ENCODE measurements at regions not wholly inside any gene's neighbourhood (a gene's known extent, or its start where the extent isn't known, plus 50 kb on each side); places are given as distances from the start of the nearest gene placed in this dataset.
A peak's percentile ranks its signal among the peaks of the same experiment; 100 is the strongest.
"Not testable (repeated sequence)": the region's sequence is repeated elsewhere in the genome, so short reads cannot be mapped to it uniquely, and the experiment has no call there.

GRCh38 chr10:70977625-70978024 lies 89.3 kb upstream of the PCBD1 start:
- Histone ChIP-seq H3K4me3 (no peak overlapping the region), H3K27ac (no peak overlapping the region), H3K4me1 (no peaks in the 10 kb centered on the region), H3K27me3 (no peaks in the 10 kb centered on the region), H3K9me3 (replicated peaks) (no peaks in the 10 kb centered on the region), H3K36me3 (no peaks in the 10 kb centered on the region)
- DNase-seq = no peak

- H3K9me3 ChIP-seq (replicated peaks) = no peaks in the 10 kb centered on the region
- no peak for DNase-seq
- no peak overlapping the region for H3K4me3 ChIP-seq
- H3K36me3 ChIP-seq = no peaks in the 10 kb centered on the region
- no peaks in the 10 kb centered on the region for H3K27me3 ChIP-seq
- no peak overlapping the region for H3K27ac ChIP-seq
- no peaks in the 10 kb centered on the region for H3K4me1 ChIP-seq
Measured at GRCh38 chr10:70978181-70978580, 89.8 kb upstream of the PCBD1 start.

GRCh38 chr10:70978816-70979480 lies 90.6 kb upstream of the PCBD1 start:
- no peaks in the 10 kb centered on the region for H3K36me3 ChIP-seq
- DNase-seq = no peak
- H3K4me3 ChIP-seq = no peak overlapping the region
- H3K27me3 ChIP-seq = no peaks in the 10 kb centered on the region
- H3K4me1 ChIP-seq = no peaks in the 10 kb centered on the region
- H3K27ac ChIP-seq = no peak overlapping the region
- H3K9me3 ChIP-seq (replicated peaks) = no peaks in the 10 kb centered on the region

DNA sequence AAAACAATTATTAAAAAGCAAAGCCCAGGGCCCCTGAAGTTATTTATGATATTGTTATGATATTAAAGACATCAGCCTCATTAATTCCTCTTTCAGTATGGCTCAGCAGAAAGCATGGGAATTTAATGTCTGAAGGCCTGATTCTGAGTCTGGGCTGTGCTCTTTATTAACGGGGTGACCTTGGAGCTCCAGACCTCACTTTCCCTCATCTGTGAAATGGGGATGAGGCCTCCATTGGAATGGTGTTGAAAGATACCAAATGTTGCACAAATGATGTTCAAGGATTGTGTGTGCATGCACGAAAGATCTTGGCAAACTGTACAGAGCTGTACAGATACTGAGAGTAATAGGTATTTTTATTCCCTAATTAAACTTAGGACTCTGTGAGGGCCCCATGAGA lies 92.3 kb upstream of the PCBD1 start:
- Histone ChIP-seq H3K27me3 (no peaks in the 10 kb centered on the region), H3K9me3 (replicated peaks) (no peaks in the 10 kb centered on the region), H3K27ac (no peak overlapping the region), H3K4me1 (no peaks in the 10 kb centered on the region), H3K4me3 (no peak overlapping the region), H3K36me3 (no peaks in the 10 kb centered on the region)
- DNase-seq = no peak

DNA sequence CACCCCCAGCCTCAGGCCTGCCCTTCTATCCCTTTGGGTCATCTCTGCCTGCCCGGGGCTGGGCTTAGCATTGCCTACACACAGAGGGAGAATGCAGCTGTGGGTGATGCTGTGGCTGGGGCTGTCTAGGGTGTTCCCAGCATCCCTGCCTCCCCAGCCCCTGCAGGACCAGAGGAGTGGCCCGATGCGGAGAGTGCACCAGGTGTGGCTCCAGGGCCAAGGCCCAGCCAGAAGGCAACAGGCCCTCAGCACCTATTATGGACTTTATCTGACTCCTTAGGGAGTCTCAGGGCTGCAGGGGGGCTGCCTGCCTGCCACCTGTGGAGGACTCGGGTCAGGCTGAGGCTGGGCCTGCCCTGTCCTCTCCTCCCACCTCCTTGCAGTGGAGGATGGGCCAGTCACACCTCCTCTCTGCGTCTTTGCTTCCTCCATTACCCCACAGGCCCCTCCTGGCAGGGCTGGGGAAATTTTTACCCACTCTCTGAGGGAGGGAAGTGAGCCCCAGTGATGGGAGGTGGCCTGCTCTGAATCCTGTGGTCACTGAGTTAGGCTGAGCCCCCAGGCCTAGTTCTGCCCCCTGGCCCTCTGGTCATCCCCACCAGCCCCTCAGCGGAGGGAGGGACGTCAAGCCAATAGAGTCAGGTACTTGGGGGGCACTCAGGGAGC lies 92.9 kb upstream of the PCBD1 start:
- no peak overlapping the region for H3K4me3 ChIP-seq
- no peak overlapping the region for H3K27ac ChIP-seq
- H3K9me3 ChIP-seq (replicated peaks) = no peaks in the 10 kb centered on the region
- no peaks in the 10 kb centered on the region for H3K36me3 ChIP-seq
- no peaks in the 10 kb centered on the region for H3K4me1 ChIP-seq
- DNase-seq = no peak
- H3K27me3 ChIP-seq = no peaks in the 10 kb centered on the region

DNA sequence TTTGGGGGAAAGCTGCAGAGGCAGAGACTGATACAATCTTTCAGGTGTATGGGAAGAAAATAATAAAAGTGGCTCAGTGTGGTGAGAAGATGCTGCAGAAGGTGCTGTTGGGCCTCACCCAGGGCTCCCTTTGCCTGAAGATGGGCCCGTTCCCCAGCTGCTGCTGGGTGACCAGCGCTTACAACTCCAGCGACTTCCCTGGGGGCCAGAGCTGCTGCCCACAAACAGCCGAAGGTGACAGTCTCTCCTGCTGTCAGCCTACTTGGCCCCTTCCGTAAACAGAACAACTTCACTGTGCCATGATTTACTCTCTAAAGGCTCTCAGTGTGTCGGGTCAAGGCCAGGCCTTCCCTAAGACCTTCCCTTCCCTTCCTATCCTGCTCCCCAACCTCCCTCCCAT lies 93.6 kb upstream of the PCBD1 start:
- no peak for DNase-seq
- no peaks in the 10 kb centered on the region for H3K4me1 ChIP-seq
- H3K4me3 ChIP-seq = no peak overlapping the region
- no peaks in the 10 kb centered on the region for H3K27me3 ChIP-seq
- H3K36me3 ChIP-seq = no peaks in the 10 kb centered on the region
- H3K9me3 ChIP-seq (replicated peaks) = no peaks in the 10 kb centered on the region
- H3K27ac ChIP-seq = no peak overlapping the region

- DNase-seq = no peak
- no peaks in the 10 kb centered on the region for H3K9me3 ChIP-seq (replicated peaks)
- no peaks in the 10 kb centered on the region for H3K27me3 ChIP-seq
- H3K4me3 ChIP-seq = no peak overlapping the region
- no peak overlapping the region for H3K27ac ChIP-seq
- no peaks in the 10 kb centered on the region for H3K4me1 ChIP-seq
- H3K36me3 ChIP-seq = no peaks in the 10 kb centered on the region
Measured at GRCh38 chr10:70982443-70982842, 94.1 kb upstream of the PCBD1 start.

GRCh38 chr10:70984986-70985722 lies 96.8 kb upstream of the PCBD1 start:
- H3K27ac ChIP-seq = no peak overlapping the region
- no peak for DNase-seq

DNA sequence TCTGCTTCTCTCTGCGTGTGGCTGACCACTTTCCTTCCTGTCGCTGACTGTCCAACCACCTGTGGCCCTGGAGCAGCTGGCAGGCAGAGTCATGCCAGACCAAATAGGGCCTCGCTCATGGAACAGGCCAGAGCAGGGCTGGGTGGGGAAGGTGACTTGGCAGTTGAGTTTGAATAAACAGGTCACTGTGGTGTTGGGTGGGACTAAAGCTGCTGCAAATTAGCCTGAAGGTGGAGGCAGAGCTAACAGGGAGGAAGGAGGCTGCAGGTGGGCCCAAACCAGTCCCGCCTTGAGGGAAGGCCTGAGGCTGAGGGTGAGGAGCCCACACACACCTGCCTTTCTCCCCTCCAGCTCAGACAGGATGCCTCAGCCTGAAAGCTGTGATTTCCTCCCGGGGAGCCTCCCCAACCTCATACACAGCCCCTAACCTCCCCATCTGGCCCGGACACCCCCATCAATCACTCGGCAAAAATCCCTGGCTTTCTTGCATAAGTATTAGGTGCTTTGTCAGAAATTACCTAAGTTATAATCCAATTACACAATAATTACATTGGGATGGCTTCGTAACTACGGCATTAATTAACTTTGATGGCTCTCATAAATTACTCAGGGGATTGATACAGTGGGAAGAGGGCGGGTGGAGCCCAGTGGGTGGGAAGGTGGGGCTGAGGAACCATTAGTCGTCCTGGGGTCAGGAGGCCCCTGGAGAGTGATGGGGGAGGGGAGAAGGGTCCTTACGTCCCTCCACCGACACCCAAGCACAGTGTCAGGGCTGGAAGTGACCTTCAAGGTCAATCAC lies 97.7 kb upstream of the PCBD1 start:
- peak; percentile 7 to 16 for DNase-seq
- H3K36me3 ChIP-seq = no peaks in the 10 kb centered on the region
- H3K27ac ChIP-seq = no peak overlapping the region
- H3K4me3 ChIP-seq = no peak overlapping the region
- no peaks in the 10 kb centered on the region for H3K9me3 ChIP-seq (replicated peaks)
- H3K27me3 ChIP-seq = no peaks in the 10 kb centered on the region
- H3K4me1 ChIP-seq = no peaks in the 10 kb centered on the region

More at GRCh38 chr10:70984986-70985722, 96.8 kb upstream of the PCBD1 start:
- Histone ChIP-seq H3K9me3 (replicated peaks) (no peaks in the 10 kb centered on the region), H3K4me1 (no peaks in the 10 kb centered on the region), H3K4me3 (no peak overlapping the region), H3K36me3 (no peaks in the 10 kb centered on the region), H3K27me3 (no peaks in the 10 kb centered on the region)

DNA sequence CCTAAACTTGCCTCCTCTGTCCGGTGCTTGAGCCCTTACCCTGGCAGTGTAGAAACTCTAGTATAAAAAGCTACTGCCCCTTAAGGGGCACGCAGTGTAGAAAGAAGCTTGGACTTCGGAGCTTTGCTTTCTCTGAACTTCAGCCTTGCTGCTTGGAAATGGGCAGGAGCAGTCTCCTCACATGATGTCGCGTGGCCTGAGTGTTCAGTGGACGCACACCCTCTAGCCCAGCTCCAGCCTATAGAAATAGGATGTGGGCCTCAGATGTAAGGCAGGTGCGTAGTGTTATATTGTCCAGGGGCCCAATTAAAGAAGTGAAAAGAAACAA lies 98.2 kb upstream of the PCBD1 start:
- Histone ChIP-seq H3K27ac (no peak overlapping the region), H3K27me3 (no peaks in the 10 kb centered on the region), H3K4me3 (no peak overlapping the region), H3K36me3 (no peaks in the 10 kb centered on the region), H3K4me1 (no peaks in the 10 kb centered on the region), H3K9me3 (replicated peaks) (no peaks in the 10 kb centered on the region)
- DNase-seq = no peak

- H3K4me1 ChIP-seq = no peaks in the 10 kb centered on the region
- no peak overlapping the region for H3K4me3 ChIP-seq
- no peaks in the 10 kb centered on the region for H3K9me3 ChIP-seq (replicated peaks)
- H3K27ac ChIP-seq = no peak overlapping the region
- no peaks in the 10 kb centered on the region for H3K36me3 ChIP-seq
- no peak for DNase-seq
- no peaks in the 10 kb centered on the region for H3K27me3 ChIP-seq
Measured at GRCh38 chr10:70987396-70988130, 99.2 kb upstream of the PCBD1 start.

DNA sequence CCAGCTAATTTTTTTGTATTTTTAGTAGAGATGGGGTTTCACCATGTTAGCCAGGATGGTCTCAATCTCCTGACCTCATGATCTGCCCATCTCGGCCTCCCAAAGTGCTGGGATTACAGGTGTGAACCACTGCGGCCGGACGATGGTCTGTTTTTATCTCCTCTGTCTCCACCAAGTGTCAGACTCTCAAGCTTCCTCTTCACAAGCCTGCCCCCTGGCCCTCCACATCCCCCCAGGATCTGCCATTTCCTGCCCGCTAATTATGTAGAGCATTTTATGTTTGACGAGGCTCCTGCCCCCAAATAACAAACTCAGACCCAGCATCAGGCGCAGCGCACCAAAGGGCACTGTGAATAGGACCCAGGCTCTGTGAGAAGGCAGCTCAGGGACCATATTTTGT lies 101.8 kb upstream of the PCBD1 start:
- H3K27ac ChIP-seq; H3K36me3 ChIP-seq; H3K4me3 ChIP-seq; H3K27me3 ChIP-seq; H3K4me1 ChIP-seq; H3K9me3 ChIP-seq (replicated peaks); DNase-seq: not testable (repeated sequence)

DNA sequence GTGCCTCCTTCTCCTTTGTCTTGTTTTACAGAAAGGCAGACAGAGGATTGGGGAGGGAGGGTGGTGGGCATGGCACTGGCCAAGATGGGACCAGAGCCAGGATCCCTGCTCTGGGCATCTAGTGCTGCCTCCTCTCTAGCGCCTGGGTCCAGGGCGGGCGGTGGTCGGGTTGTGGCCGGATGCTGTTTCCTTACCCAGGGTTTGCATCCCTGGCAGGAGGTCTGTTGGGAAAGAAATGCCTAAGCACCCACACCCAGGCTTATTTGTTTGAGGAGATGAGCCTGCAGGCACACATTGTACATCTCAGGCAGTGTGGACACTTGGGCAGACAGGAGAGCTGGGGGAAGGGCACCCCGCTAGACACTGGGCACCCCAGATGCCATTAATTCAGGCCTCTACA lies 102.3 kb upstream of the PCBD1 start:
- Histone ChIP-seq H3K27ac (no peak overlapping the region), H3K27me3 (no peaks in the 10 kb centered on the region), H3K9me3 (replicated peaks) (no peaks in the 10 kb centered on the region), H3K36me3 (no peaks in the 10 kb centered on the region), H3K4me1 (no peaks in the 10 kb centered on the region), H3K4me3 (no peak overlapping the region)
- DNase-seq = no peak

All from SJCRH30 (cell line).